ENCODE measurements at regions not wholly inside any gene's neighbourhood (a gene's known extent, or its start where the extent isn't known, plus 50 kb on each side); places are given as distances from the start of the nearest gene placed in this dataset.

DNA sequence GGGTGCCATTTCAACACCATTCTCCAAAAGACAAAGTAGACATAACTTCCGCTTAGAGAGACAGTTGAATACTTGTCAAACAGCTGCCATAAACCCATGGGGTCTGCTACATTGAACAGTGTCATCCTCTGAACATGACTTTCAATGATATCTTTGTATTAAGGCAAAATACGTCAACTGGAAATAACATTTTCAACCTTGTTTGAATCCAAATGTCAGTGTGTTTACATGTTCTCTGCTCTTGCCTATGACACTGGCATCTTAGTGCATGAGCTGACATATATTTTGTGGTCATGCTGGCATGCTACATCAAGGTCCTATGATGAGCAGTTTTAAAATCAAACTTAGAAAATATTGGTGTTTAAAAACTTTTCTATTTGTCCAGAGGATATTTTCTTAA, 1548.1 kb upstream of the LRRTM1 start:
- H2BK15ac ChIP-seq (replicated peaks; ENCODE audit: low read depth) = no peak overlapping the region
- H3K4ac ChIP-seq (ENCODE audit: low read depth, low read length) = no peak overlapping the region
- H3K18ac ChIP-seq (ENCODE audit: low read length) = no peak overlapping the region
- H3K4me3 ChIP-seq (ENCODE audit: low read length) = no peak overlapping the region
- no CpG with 5 or more reads among the region's 2 CpGs for WGBS (ENCODE audit: extremely low coverage, insufficient coverage, low lambda C conversion rate)
- H3K79me2 ChIP-seq (ENCODE audit: control insufficient read depth, insufficient read depth, low read length) = no peaks in the 10 kb centered on the region
- H2BK5ac ChIP-seq (ENCODE audit: low read length) = no peak overlapping the region
- H3K9ac ChIP-seq (ENCODE audit: low read length) = no peak overlapping the region
- H3K36me3 ChIP-seq (ENCODE audit: control insufficient read depth, insufficient read depth, low read length) = no peaks in the 10 kb centered on the region
- H3K23ac ChIP-seq (ENCODE audit: low read length) = no peak overlapping the region
- H3K27ac ChIP-seq (ENCODE audit: low read depth, low read length) = no peak overlapping the region
- no peak overlapping the region for H4K8ac ChIP-seq (ENCODE audit: low read depth, low read length)
- no peak overlapping the region for H2BK120ac ChIP-seq (ENCODE audit: low read depth, low read length)
- H3K4me1 ChIP-seq (ENCODE audit: control insufficient read depth, low read depth, low read length) = no peaks in the 10 kb centered on the region
- no peak overlapping the region for H4K5ac ChIP-seq (ENCODE audit: low read length)
- DNase-seq = no peak
- no peak overlapping the region for H3K56ac ChIP-seq (ENCODE audit: low read length)
- H2AK5ac ChIP-seq (ENCODE audit: low read length) = no peak overlapping the region
- H3K4me2 ChIP-seq (ENCODE audit: low read length) = no peak overlapping the region
- no peaks in the 10 kb centered on the region for H3K79me1 ChIP-seq (ENCODE audit: low read length)
- no peaks in the 10 kb centered on the region for H3K27me3 ChIP-seq (ENCODE audit: insufficient read depth, low read length, poor library complexity)

DNA sequence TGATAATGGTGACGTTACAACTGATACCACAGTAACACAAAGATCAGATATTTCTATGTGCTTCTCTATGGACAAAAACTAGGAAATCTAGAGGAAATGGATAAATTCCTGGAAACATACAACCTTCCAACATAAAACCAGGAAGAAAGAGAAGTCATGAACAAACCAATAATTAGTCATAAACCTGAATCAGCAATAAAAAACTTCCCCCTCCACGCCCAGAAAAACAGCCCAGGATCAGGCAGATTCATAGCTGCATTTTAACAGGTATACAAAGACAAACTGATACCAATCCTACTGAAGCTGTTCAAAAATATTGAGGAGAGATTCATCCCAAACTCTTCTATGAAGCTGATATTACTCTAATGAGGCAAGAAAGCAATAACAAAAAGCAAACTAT, 1535.2 kb upstream of the LRRTM1 start:
- DNase-seq = no peak
- no peak overlapping the region for H3K18ac ChIP-seq (ENCODE audit: low read length)
- H2AK5ac ChIP-seq (ENCODE audit: low read length) = no peak overlapping the region
- H2BK120ac ChIP-seq (ENCODE audit: low read depth, low read length) = no peak overlapping the region
- H3K36me3 ChIP-seq (ENCODE audit: control insufficient read depth, insufficient read depth, low read length) = no peaks in the 10 kb centered on the region
- H3K4ac ChIP-seq (ENCODE audit: low read depth, low read length) = no peak overlapping the region
- no peak overlapping the region for H4K8ac ChIP-seq (ENCODE audit: low read depth, low read length)
- no peak overlapping the region for H3K56ac ChIP-seq (ENCODE audit: low read length)
- H3K4me2 ChIP-seq (ENCODE audit: low read length) = no peak overlapping the region
- no peaks in the 10 kb centered on the region for H3K4me1 ChIP-seq (ENCODE audit: control insufficient read depth, low read depth, low read length)
- no peak overlapping the region for H4K5ac ChIP-seq (ENCODE audit: low read length)
- H2BK5ac ChIP-seq (ENCODE audit: low read length) = no peak overlapping the region
- no peaks in the 10 kb centered on the region for H3K27me3 ChIP-seq (ENCODE audit: insufficient read depth, low read length, poor library complexity)
- H2BK15ac ChIP-seq (replicated peaks; ENCODE audit: low read depth) = no peak overlapping the region
- no peaks in the 10 kb centered on the region for H3K79me1 ChIP-seq (ENCODE audit: low read length)
- WGBS (ENCODE audit: extremely low coverage, insufficient coverage, low lambda C conversion rate) = no CpG with 5 or more reads among the region's 2 CpGs
- no peak overlapping the region for H3K27ac ChIP-seq (ENCODE audit: low read depth, low read length)
- no peaks in the 10 kb centered on the region for H3K79me2 ChIP-seq (ENCODE audit: control insufficient read depth, insufficient read depth, low read length)
- H3K4me3 ChIP-seq (ENCODE audit: low read length) = no peak overlapping the region
- no peak overlapping the region for H3K23ac ChIP-seq (ENCODE audit: low read length)
- no peak overlapping the region for H3K9ac ChIP-seq (ENCODE audit: low read length)

DNA sequence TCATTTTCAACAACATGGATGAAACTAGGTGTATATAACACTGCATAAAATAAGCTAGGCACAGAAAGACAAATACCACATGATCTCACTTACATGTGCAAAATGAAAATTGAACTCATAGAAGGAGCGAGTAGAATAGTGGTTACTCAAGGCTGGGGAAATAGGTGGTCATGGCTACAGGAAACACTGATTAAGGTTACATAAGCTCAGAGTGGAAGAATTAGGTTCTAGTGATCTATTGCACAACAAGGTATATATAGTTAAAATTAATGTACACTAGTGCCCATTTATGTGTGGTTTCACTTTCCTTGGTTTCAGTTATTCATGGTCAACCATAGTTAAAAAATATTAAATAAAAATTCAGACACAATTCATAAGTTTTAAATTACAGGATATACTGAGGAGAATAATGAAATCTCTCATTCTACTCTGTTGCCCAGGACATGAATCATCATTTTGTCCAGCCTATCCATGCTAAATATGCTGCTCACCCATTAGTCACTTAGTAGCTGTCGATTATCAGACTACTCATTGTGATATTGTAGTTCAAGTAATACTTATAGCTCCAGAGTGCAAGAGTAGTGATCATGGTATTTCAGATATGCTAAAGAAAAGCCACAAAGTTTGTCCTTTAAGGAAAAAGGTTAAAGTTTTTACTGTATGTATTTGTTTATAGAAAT, 1530.9 kb upstream of the LRRTM1 start:
- Histone ChIP-seq H3K36me3 (ENCODE audit: control insufficient read depth, insufficient read depth, low read length) (no peaks in the 10 kb centered on the region), H2BK15ac (replicated peaks; ENCODE audit: low read depth) (no peak overlapping the region), H3K27ac (ENCODE audit: low read depth, low read length) (no peak overlapping the region), H3K79me1 (ENCODE audit: low read length) (no peaks in the 10 kb centered on the region), H4K5ac (ENCODE audit: low read length) (no peak overlapping the region), H3K4me3 (ENCODE audit: low read length) (no peak overlapping the region), H2AK5ac (ENCODE audit: low read length) (no peak overlapping the region), H3K9ac (ENCODE audit: low read length) (no peak overlapping the region), H3K4me1 (ENCODE audit: control insufficient read depth, low read depth, low read length) (no peaks in the 10 kb centered on the region), H3K56ac (ENCODE audit: low read length) (no peak overlapping the region), H3K79me2 (ENCODE audit: control insufficient read depth, insufficient read depth, low read length) (no peaks in the 10 kb centered on the region), H2BK120ac (ENCODE audit: low read depth, low read length) (no peak overlapping the region), H2BK5ac (ENCODE audit: low read length) (no peak overlapping the region), H3K23ac (ENCODE audit: low read length) (no peak overlapping the region), H4K8ac (ENCODE audit: low read depth, low read length) (no peak overlapping the region), H3K4ac (ENCODE audit: low read depth, low read length) (no peak overlapping the region), H3K4me2 (ENCODE audit: low read length) (no peak overlapping the region), H3K18ac (ENCODE audit: low read length) (no peak overlapping the region), H3K27me3 (ENCODE audit: insufficient read depth, low read length, poor library complexity) (no peaks in the 10 kb centered on the region)
- no peak for DNase-seq
- no CpG with 5 or more reads among the region's 2 CpGs for WGBS (ENCODE audit: extremely low coverage, insufficient coverage, low lambda C conversion rate)

DNA sequence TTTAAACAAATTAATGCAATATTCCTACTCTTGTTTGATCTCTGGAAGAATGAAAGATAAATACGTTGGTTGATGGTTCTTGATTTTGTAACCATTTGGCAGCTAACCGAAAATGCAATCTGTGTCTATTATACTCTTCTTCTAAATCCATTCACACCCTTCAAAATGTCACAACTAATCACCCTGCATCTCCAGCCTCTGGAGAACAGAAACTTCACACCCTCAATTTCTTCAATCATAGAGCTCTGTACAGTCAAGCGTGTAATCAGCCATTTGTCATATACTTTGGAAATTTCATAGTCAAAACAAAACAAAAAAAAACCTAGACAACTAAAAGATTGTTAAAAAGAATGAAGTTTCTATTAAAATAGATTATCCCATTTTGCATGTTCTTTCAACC, 1482.3 kb upstream of the LRRTM1 start:
- Histone ChIP-seq H3K4me1 (ENCODE audit: control insufficient read depth, low read depth, low read length) (no peaks in the 10 kb centered on the region), H4K5ac (ENCODE audit: low read length) (no peak overlapping the region), H3K4me3 (ENCODE audit: low read length) (no peak overlapping the region), H2BK5ac (ENCODE audit: low read length) (no peak overlapping the region), H3K36me3 (ENCODE audit: control insufficient read depth, insufficient read depth, low read length) (no peaks in the 10 kb centered on the region), H3K79me2 (ENCODE audit: control insufficient read depth, insufficient read depth, low read length) (no peaks in the 10 kb centered on the region), H3K4me2 (ENCODE audit: low read length) (no peak overlapping the region), H3K9ac (ENCODE audit: low read length) (no peak overlapping the region), H3K23ac (ENCODE audit: low read length) (no peak overlapping the region), H3K27ac (ENCODE audit: low read depth, low read length) (no peak overlapping the region), H3K4ac (ENCODE audit: low read depth, low read length) (no peak overlapping the region), H2BK120ac (ENCODE audit: low read depth, low read length) (no peak overlapping the region), H2BK15ac (replicated peaks; ENCODE audit: low read depth) (no peak overlapping the region), H2AK5ac (ENCODE audit: low read length) (no peak overlapping the region), H4K8ac (ENCODE audit: low read depth, low read length) (no peak overlapping the region), H3K27me3 (ENCODE audit: insufficient read depth, low read length, poor library complexity) (no peaks in the 10 kb centered on the region), H3K18ac (ENCODE audit: low read length) (no peak overlapping the region), H3K79me1 (ENCODE audit: low read length) (no peaks in the 10 kb centered on the region), H3K56ac (ENCODE audit: low read length) (no peak overlapping the region)
- no CpG with 5 or more reads among the region's 3 CpGs for WGBS (ENCODE audit: extremely low coverage, insufficient coverage, low lambda C conversion rate)
- no peak for DNase-seq

DNA sequence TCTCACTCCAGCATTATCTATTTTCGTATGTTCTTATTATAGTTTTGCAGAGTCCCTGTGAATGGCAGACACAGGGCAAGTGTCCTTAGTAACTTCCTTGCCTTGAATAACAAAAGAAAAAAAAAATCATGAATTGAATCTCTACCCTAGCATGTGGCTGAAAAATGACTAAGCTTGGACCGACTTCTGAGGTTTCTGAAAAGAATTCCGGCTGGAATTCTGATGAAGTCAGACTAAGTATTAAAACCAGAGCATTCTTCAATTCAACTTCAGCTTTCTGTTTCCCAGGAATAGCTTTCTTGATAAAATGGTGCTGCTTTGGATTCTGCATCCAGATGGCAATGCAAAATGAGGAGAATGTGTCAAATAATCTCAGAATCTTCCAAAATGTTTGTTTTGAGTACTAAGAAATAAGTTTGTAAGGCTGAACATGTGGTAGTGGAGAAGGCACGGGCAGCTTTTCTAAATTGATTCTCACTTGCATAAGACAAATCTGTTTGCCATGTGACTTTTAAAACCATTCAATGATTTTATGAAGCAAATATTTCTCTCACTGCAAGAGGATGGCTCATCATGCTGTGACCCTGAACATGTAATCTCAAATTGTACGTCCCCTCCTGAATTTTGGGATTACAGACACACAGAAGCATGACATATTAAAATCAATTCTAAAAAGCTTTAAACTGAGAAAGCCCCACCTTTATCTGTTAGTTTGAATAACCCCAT, 1462.8 kb upstream of the LRRTM1 start:
- WGBS (ENCODE audit: extremely low coverage, insufficient coverage, low lambda C conversion rate) = no CpG with 5 or more reads among the region's 5 CpGs
- Histone ChIP-seq H3K79me1 (ENCODE audit: low read length) (no peaks in the 10 kb centered on the region), H2BK5ac (ENCODE audit: low read length) (no peak overlapping the region), H3K36me3 (ENCODE audit: control insufficient read depth, insufficient read depth, low read length) (no peaks in the 10 kb centered on the region), H3K4me2 (ENCODE audit: low read length) (no peak overlapping the region), H3K4ac (ENCODE audit: low read depth, low read length) (no peak overlapping the region), H3K27me3 (ENCODE audit: insufficient read depth, low read length, poor library complexity) (no peaks in the 10 kb centered on the region), H3K18ac (ENCODE audit: low read length) (no peak overlapping the region), H2BK15ac (replicated peaks; ENCODE audit: low read depth) (no peak overlapping the region), H3K27ac (ENCODE audit: low read depth, low read length) (no peak overlapping the region), H3K9ac (ENCODE audit: low read length) (no peak overlapping the region), H2AK5ac (ENCODE audit: low read length) (no peak overlapping the region), H2BK120ac (ENCODE audit: low read depth, low read length) (no peak overlapping the region), H3K56ac (ENCODE audit: low read length) (no peak overlapping the region), H3K4me1 (ENCODE audit: control insufficient read depth, low read depth, low read length) (no peaks in the 10 kb centered on the region), H3K79me2 (ENCODE audit: control insufficient read depth, insufficient read depth, low read length) (no peaks in the 10 kb centered on the region), H3K4me3 (ENCODE audit: low read length) (no peak overlapping the region), H3K23ac (ENCODE audit: low read length) (no peak overlapping the region), H4K5ac (ENCODE audit: low read length) (no peak overlapping the region), H4K8ac (ENCODE audit: low read depth, low read length) (no peak overlapping the region)
- DNase-seq = no peak

Data from mesendoderm (in vitro differentiated cells).